OCI-LY7 (cell line): ENCODE measurements at regions not wholly inside any gene's neighbourhood (a gene's known extent, or its start where the extent isn't known, plus 50 kb on each side); places are given as distances from the start of the nearest gene placed in this dataset.

Source experiments
- CTCF ChIP-seq: fragments of 200-600 bp; sonication (generic); conservative IDR thresholded peaks from 2 replicates; pipeline ENCODE4 v1.5.1; 2014; ENCODE audit warnings: mild to moderate bottlenecking, antibody characterized with exemption, low read length, moderate library complexity, mixed read lengths
- EZH2phosphoT487 ChIP-seq: fragments of 200-600 bp; sonication (generic); IDR thresholded peaks from 2 replicates; pipeline ENCODE4 v1.6.1; 2018; ENCODE audit warnings: low read depth, borderline replicate concordance, mild to moderate bottlenecking, mixed run types, antibody characterized with exemption, low read length, moderate library complexity, mixed read lengths

- TF ChIP-seq CTCF (no peak), EZH2phosphoT487 (no peak)
Observed at GRCh38 chr2:220000586-220000985, 373.2 kb downstream of the SLC4A3 start.
